Activated CD4-positive, alpha-beta T cell treated with anti-CD3 and anti-CD28 coated beads, Interleukin-10, Interleukin-2, amounts not matched to agents 100 ng/mL and 50 ng/mL, durations not matched to agents 16 hours and 8 hours (primary cell): ENCODE measurements at regions not wholly inside any gene's neighbourhood (a gene's known extent, or its start where the extent isn't known, plus 50 kb on each side); places are given as distances from the start of the nearest gene placed in this dataset.
"Not testable (repeated sequence)": the region's sequence is repeated elsewhere in the genome, so short reads cannot be mapped to it uniquely, and the experiment has no call there.

Experiments used
- DNase-seq: peaks from one replicate; pipeline ENCODE4 v3.0.0-alpha.2; 2020

- no peak for DNase-seq
Observed at GRCh38 chr18:29821544-29821943, 1221.0 kb downstream of the DSC3 start.

GRCh38 chr18:29811519-29811918, 1231.0 kb downstream of the DSC3 start:
- no peak for DNase-seq

GRCh38 chr18:29780816-29781215, 1261.7 kb downstream of the DSC3 start:
- no peak for DNase-seq

- DNase-seq: no peak
Observed at GRCh38 chr18:29779096-29779495, 1263.4 kb downstream of the DSC3 start.

GRCh38 chr18:29753379-29753778, 1289.2 kb downstream of the DSC3 start:
- no peak for DNase-seq

GRCh38 chr18:29749704-29750103, 1292.8 kb downstream of the DSC3 start:
- DNase-seq: no peak

GRCh38 chr18:29741461-29741860, 1301.1 kb downstream of the DSC3 start:
- DNase-seq: no peak

- DNase-seq: no peak
Observed at GRCh38 chr18:29737620-29738019, 1304.9 kb downstream of the DSC3 start.

GRCh38 chr18:29737190-29737589, 1305.4 kb downstream of the DSC3 start:
- DNase-seq: no peak

GRCh38 chr18:29730073-29730472, 1312.5 kb downstream of the DSC3 start:
- DNase-seq: no peak

GRCh38 chr18:29726646-29727045, 1315.9 kb downstream of the DSC3 start:
- DNase-seq: no peak

GRCh38 chr18:29723486-29723885, 1319.1 kb downstream of the DSC3 start:
- DNase-seq: not testable (repeated sequence)

- DNase-seq: not testable (repeated sequence)
Observed at GRCh38 chr18:29715960-29716359, 1326.6 kb downstream of the DSC3 start.

- DNase-seq: no peak
Observed at GRCh38 chr18:29712785-29713184, 1329.8 kb downstream of the DSC3 start.

- DNase-seq: no peak
Observed at GRCh38 chr18:29711932-29712331, 1330.6 kb downstream of the DSC3 start.

- no peak for DNase-seq
Observed at GRCh38 chr18:29693334-29693733, 1349.2 kb downstream of the DSC3 start.

- no peak for DNase-seq
Observed at GRCh38 chr18:29681578-29681977, 1361.0 kb downstream of the DSC3 start.

- DNase-seq: no peak
Observed at GRCh38 chr18:29664278-29665036, 1378.1 kb downstream of the DSC3 start.

GRCh38 chr18:29661924-29662323, 1380.6 kb downstream of the DSC3 start:
- no peak for DNase-seq

- no peak for DNase-seq
Observed at GRCh38 chr18:29660777-29661176, 1381.8 kb downstream of the DSC3 start.

- no peak for DNase-seq
Observed at GRCh38 chr18:29653671-29654215, 1388.8 kb downstream of the DSC3 start.

GRCh38 chr18:29652797-29653196, 1389.7 kb downstream of the DSC3 start:
- DNase-seq: no peak

GRCh38 chr18:29651122-29651680, 1391.3 kb downstream of the DSC3 start:
- no peak for DNase-seq

GRCh38 chr18:29648891-29649290, 1393.7 kb downstream of the DSC3 start:
- DNase-seq: no peak

- DNase-seq: no peak
Observed at GRCh38 chr18:29647700-29648099, 1394.8 kb downstream of the DSC3 start.
